GM12865 (cell line): ENCODE measurements at regions not wholly inside any gene's neighbourhood (a gene's known extent, or its start where the extent isn't known, plus 50 kb on each side); places are given as distances from the start of the nearest gene placed in this dataset.

Experiments
- DNase-seq: peaks from one replicate; pipeline ENCODE4 v3.0.0; 2010; ENCODE audit warnings: low read depth
- H3K4me3 ChIP-seq: 2 replicates; pipeline ENCODE4 v1.5.1; 2011; ENCODE audit warnings: mild to moderate bottlenecking, low read depth, low read length, control low read depth
- TF ChIP-seq, protein P1 (sequence below): IDR thresholded peaks from 2 replicates; pipeline ENCODE4 v1.5.1; 2011; ENCODE audit warnings: low read length, control low read depth, low read depth, inconsistent platforms; ENCODE audit not compliant: insufficient read depth; ENCODE audit errors: missing control alignments

DNA sequence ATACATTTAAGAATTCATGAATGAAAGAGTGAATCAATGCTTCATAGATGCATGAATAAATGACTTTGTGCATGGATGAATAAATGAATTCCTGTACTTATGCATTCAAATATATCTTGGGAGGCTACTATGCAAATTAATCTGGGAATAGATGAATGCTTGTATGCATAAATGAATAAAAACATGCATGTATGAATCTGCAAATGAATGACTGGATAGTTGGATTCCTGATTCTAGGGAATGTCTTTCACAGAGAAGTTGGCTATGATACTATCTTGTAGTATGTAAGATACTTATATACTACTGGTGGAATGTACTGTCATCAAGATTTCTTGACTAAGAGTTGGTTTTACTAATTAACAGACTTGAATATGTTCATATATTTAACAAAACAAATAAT lies 75.3 kb upstream of the ASTN2 start:
- DNase-seq = no peak
- H3K4me3 ChIP-seq = no peak overlapping the region
- TF ChIP-seq, protein P1, sequence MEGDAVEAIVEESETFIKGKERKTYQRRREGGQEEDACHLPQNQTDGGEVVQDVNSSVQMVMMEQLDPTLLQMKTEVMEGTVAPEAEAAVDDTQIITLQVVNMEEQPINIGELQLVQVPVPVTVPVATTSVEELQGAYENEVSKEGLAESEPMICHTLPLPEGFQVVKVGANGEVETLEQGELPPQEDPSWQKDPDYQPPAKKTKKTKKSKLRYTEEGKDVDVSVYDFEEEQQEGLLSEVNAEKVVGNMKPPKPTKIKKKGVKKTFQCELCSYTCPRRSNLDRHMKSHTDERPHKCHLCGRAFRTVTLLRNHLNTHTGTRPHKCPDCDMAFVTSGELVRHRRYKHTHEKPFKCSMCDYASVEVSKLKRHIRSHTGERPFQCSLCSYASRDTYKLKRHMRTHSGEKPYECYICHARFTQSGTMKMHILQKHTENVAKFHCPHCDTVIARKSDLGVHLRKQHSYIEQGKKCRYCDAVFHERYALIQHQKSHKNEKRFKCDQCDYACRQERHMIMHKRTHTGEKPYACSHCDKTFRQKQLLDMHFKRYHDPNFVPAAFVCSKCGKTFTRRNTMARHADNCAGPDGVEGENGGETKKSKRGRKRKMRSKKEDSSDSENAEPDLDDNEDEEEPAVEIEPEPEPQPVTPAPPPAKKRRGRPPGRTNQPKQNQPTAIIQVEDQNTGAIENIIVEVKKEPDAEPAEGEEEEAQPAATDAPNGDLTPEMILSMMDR = no peak

DNA sequence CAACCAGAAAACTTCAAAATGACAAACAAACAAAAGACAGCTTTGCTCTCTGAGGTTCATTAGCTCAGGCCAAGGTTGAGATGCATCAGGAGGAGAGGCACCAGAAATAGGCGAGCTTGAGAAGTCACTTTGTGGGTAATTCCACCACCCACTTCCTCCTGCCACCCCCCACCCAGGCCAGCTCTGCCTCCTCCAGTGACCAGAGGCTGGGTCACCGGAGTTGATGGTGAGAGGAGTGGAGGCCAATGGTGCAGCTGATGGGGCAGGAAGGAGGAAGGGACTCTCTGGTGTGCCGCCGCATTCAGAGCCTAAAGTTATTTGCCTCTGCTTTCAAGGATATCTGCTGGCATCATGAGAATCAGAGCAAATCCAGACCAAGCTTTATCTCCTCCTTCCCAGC lies 73.8 kb upstream of the ASTN2 start:
- DNase-seq = no peak
- H3K4me3 ChIP-seq = no peak overlapping the region
- TF ChIP-seq, protein P1 = no peak

DNA sequence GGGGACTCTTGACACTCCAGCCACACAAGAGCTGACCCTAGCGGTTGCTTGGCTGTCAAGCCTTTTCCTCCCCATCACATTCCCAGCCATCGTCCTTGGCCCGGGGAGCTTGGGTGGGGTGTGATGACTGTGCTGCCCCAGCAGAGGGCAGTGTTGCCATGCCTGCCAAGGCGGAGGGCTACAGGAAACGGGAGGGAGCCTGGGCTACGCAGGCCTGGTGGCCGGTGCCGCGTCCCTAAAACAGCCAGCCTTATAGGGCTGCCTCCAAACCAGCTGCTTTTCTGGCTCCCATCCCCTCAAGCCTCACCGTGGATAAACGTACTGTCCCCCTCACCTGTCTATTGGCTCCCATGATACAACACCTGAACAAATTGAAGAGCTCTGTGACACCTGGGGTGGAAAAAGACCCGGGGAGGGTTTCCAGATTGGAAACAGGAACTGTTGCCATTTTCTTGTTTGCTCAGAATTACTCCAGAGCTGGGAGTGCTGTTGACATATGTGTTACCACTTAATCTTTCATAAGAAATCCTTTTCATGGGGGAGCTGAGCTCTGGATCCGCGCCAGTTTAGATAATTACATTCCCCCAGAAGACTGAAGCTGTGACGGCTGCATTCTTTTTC lies 72.8 kb upstream of the ASTN2 start:
- TF ChIP-seq, protein P1 = peak; percentile 99
- peak; percentile 72 for DNase-seq
- H3K4me3 ChIP-seq = no peak overlapping the region

DNA sequence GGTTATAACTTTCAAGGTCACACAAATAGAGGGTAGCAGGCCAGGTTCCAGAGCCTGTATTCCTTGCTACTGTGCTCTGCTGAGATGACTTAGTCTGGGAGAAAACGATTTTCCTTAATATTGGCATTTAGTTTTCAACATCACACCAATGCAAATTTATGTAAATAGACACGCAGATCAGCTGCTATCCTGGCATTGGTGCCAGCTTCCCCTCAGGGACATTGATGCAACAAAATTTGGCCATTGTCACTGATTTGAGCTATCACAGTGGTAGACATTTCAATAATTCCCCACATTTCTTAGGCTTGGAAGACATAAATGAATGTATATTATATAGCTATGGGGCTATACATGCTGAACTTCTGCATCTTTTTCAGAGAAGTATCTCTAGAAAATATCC lies 71.6 kb upstream of the ASTN2 start:
- TF ChIP-seq, protein P1 = no peak
- H3K4me3 ChIP-seq = no peak overlapping the region
- DNase-seq = no peak

DNA sequence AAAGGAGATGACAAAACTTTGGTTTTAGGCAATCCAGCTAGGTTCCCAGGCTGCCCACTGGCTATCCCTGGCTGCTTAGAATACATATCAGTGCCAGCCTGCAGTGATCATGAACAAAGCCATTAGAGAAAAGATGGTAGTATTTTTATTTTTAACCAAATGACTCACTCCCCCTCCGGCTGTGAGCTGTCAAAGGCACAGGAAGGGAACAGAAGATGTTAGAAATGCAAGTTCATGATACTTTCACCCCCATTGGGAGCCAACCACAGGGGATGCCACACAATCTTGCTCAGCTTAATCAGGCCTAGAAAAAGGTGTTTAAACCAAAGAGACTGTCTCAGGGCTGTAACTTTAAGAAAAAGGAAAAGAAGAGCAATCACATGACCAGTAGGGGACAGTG lies 70.3 kb upstream of the ASTN2 start:
- H3K4me3 ChIP-seq = no peak overlapping the region
- no peak for DNase-seq
- TF ChIP-seq, protein P1 = no peak

DNA sequence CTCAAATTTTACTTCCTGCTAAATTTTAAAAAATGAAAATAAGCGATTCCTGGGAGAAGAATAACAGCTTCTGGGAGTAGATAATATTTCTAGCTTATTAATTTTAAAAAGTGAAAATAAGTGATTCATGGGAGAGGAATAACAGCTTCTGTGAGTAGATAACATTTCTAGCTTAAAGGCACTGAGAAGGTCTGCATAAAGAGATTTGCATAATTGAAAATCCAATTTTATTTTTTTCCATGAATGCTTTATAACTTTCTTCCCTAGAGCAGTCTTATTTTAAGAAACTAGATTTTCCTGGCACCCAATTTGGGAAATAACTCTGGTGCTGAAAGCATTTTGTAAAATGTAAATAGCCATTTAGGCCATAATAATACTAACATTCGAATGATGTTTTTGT lies 65.9 kb upstream of the ASTN2 start:
- DNase-seq = no peak
- no peak overlapping the region for H3K4me3 ChIP-seq
- TF ChIP-seq, protein P1 = no peak

DNA sequence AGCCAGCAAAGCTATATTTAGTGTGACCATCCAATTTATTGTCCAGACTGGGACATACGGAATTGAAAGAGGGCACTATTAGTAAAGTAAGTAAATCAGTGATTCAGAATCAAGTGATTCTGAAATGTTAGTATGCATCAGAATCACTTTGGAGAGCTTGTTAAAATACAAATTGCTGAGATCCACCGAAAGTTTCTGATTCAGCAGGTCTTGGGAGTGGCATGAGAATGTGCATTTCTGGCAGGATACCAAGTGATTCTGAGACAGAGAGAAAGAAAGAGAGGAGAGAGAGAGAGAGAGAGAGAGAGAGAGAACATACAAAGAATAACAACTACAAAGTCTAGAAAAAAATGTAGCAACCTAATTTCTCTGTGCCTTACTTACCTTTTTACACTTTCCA lies 65.4 kb upstream of the ASTN2 start:
- no peak for DNase-seq
- TF ChIP-seq, protein P1 = no peak
- no peak overlapping the region for H3K4me3 ChIP-seq
